Body of pancreas (tissue), 4 donors: ENCODE measurements at regions not wholly inside any gene's neighbourhood (a gene's known extent, or its start where the extent isn't known, plus 50 kb on each side); places are given as distances from the start of the nearest gene placed in this dataset.

ENCODE experiments used
- ATAC-seq: fragments of 150-250 bp; one replicate; pipeline ENCODE4 v1.9.1; 2016
- DNase-seq, 4 donors: peaks; one replicate each; pipeline ENCODE4 v3.0.0-alpha.2; 2019
- H3K27ac ChIP-seq, 4 donors: fragments of 200-600 bp; sonication (generic); 1 replicate in 3 of 4; 2 replicates in 1 of 4; pipeline versions ENCODE4 v1.5.1 to v1.6.1; 2016 to 2019; ENCODE audit warnings: mild to moderate bottlenecking in 1 of 4, mixed read lengths in 1 of 4, moderate library complexity in 1 of 4
- H3K27me3 ChIP-seq, 2 donors: fragments of 200-600 bp; sonication (generic); one replicate each; pipeline ENCODE4 v1.6.0; 2016; ENCODE audit warnings: mild to moderate bottlenecking in 1 of 2
- H3K36me3 ChIP-seq, 2 donors: fragments of 200-600 bp; sonication (generic); replicated peaks in 1 of 2; 2 replicates each; pipeline ENCODE4 v1.5.1; 2016; ENCODE audit warnings: low read depth in 2 of 2; ENCODE audit not compliant: insufficient read depth in 1 of 2
- H3K4me1 ChIP-seq: fragments of 200-600 bp; sonication (generic); one replicate; pipeline ENCODE4 v1.6.0; 2016
- H3K4me3 ChIP-seq, 2 donors: fragments of 200-600 bp; sonication (generic); 1 replicate in 1 of 2; 2 replicates in 1 of 2; pipeline ENCODE4 v1.5.1; 2016 to 2019
- H3K9me3 ChIP-seq, 3 donors: fragments of 200-600 bp; sonication (generic); 1 replicate in 2 of 3; 2 replicates in 1 of 3; pipeline ENCODE4 v1.5.1; 2016
- POLR2A ChIP-seq, 3 donors: fragments of 450-650 bp; IDR thresholded peaks; one replicate each; pipeline ENCODE4 v1.6.1; 2016; ENCODE audit warnings: antibody characterized with exemption in 3 of 3, mild to moderate bottlenecking in 2 of 3
- WGBS, 2 donors: methylation state at CpG; one replicate each; pipeline ENCODE4 v1.1.5; 2017; 5-methylcytosine and 5-hydroxymethylcytosine counted together
- intact Hi-C: fragments of 100-400 bp; cut with DNase I; formaldehyde crosslinking; loops from one replicate; pipeline ENCODE4 v1.15.1; 2023
- TF ChIP-seq, protein P1 (sequence below), 7 experiments: fragments of 450-650 bp in 4 of 7; fragments of 200-600 bp in 3 of 7; sonication (generic) in 3 of 7; IDR thresholded peaks; one replicate each; pipeline ENCODE4 v1.5.1; 2016 to 2019; ENCODE audit warnings: antibody characterized with exemption in 7 of 7

DNA sequence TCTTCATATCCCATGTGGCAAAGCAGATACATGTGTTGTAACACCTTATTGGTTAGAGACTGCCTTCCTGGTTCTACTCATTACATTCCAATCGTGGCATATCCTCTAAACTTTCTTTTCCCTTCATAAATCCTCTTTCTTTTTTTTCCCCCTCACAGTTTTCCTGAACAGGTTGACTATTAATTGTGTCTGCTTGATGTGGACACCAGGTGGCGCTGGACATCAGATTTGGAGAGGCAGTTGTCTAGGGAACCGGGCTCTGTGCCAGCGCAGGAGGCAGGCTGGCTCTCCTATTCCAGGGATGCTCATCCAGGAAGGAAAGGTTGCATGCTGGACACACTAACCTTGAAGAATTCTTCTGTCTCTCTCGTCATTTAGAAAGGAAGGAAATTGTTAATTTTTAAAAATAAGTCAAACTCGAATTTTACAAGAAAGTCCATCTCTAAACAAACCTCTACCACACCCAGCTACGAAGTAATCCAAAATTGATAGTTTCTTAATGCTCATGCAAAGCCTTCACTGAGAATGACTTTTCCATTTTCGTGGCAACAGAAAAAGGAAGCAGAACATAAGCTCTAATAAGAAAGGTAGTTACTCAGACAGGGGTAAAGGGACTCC, 59.4 kb upstream of the ASB17 start:
- WGBS, 2 donors = 11 to 13% methylated on average over 8 of the region's 8 CpGs
- DNase-seq (peak; percentile 93 to 96 (median 94)), ATAC-seq (peak; percentile 83)
- Histone ChIP-seq H3K4me3 (no peak overlapping the region), H3K9me3 (no peaks in the 10 kb centered on the region), H3K36me3 (no peaks in the 10 kb centered on the region), H3K4me1 (no peaks in the 10 kb centered on the region), H3K27ac (no peak overlapping the region), H3K27me3 (no peaks in the 10 kb centered on the region)
- TF ChIP-seq, protein P1, sequence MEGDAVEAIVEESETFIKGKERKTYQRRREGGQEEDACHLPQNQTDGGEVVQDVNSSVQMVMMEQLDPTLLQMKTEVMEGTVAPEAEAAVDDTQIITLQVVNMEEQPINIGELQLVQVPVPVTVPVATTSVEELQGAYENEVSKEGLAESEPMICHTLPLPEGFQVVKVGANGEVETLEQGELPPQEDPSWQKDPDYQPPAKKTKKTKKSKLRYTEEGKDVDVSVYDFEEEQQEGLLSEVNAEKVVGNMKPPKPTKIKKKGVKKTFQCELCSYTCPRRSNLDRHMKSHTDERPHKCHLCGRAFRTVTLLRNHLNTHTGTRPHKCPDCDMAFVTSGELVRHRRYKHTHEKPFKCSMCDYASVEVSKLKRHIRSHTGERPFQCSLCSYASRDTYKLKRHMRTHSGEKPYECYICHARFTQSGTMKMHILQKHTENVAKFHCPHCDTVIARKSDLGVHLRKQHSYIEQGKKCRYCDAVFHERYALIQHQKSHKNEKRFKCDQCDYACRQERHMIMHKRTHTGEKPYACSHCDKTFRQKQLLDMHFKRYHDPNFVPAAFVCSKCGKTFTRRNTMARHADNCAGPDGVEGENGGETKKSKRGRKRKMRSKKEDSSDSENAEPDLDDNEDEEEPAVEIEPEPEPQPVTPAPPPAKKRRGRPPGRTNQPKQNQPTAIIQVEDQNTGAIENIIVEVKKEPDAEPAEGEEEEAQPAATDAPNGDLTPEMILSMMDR (IDR thresholded peaks at IDR 0.05) = peak; percentile 63 to 86 (median 80)
- TF ChIP-seq POLR2A (IDR thresholded peaks at IDR 0.05) = no peak
- intact Hi-C loops = no loop called here

DNA sequence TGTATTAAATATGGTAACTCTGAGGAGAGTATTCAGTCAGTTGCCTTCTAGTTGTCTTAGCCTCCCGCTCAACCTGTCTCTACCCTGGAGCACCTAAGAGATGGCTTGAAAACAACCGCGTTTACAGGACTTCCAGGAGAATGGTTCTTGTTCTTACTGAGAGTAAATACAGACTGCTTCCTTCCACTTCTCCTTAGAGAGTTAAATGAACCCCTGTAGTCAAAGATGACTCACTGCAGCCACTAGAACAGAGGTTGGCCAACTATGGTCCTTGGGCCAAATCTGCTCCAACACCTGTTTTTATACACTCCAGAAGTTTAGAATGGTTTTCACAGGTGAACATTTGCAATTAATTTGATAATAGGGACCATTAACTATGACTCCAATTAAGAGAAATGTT, 60.1 kb upstream of the ASB17 start:
- Histone ChIP-seq H3K36me3 (no peaks in the 10 kb centered on the region), H3K4me3 (no peak overlapping the region), H3K27ac (no peak overlapping the region), H3K4me1 (no peaks in the 10 kb centered on the region), H3K9me3 (no peaks in the 10 kb centered on the region), H3K27me3 (no peaks in the 10 kb centered on the region)
- DNase-seq = no peak
- intact Hi-C loops = no loop called here
- 54 to 58% methylated on average over 3 of the region's 3 CpGs for WGBS, 2 donors
- ATAC-seq = no peak
- TF ChIP-seq, protein P1 (IDR thresholded peaks at IDR 0.05) = no peak
- no peak for TF ChIP-seq POLR2A (IDR thresholded peaks at IDR 0.05)

DNA sequence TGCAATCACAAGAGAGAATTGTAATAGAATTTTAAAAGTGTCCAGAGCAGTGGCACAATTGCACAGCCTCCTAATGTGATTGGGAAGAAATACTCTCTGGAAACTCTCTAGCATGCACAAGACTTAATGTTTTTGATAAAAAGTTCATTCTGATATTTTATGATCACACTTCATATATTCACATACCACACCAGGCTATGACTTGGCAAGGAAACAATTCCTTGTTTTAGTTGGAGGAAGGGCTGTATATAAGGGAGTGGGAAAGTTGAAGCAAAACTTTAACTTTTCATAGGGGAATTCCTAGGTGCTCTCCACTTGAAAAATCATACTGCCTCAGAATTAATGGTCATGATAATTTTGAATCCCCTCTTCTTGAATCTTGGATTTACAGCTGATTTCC, 61.5 kb upstream of the ASB17 start:
- DNase-seq = no peak
- Histone ChIP-seq H3K36me3 (no peaks in the 10 kb centered on the region), H3K9me3 (no peaks in the 10 kb centered on the region), H3K4me1 (no peaks in the 10 kb centered on the region), H3K27ac (no peak overlapping the region), H3K4me3 (no peak overlapping the region), H3K27me3 (no peaks in the 10 kb centered on the region)
- intact Hi-C loops = no loop called here
- no peak for TF ChIP-seq POLR2A (IDR thresholded peaks at IDR 0.05)
- no peak for ATAC-seq

DNA sequence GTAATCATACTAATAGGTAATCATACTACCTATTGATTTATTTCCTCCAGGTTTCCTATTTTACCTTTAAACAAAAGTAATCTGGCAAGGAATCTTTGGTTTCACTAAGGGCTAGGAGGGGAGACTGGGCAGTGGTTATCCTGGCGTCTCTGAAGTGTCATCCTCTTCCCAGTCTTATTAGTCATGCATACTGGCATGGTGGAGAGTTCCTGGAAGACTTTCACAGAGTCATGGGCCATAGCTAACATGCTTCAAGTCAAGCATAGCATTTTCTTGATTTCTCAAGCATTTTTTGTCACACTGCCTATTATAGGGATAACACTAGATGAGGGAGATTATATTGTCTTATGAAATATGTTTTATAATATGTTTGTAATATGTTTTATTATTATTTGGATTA, 64.0 kb upstream of the ASB17 start:
- TF ChIP-seq, protein P1 (IDR thresholded peaks at IDR 0.05) = no peak
- TF ChIP-seq POLR2A (IDR thresholded peaks at IDR 0.05) = no peak
- intact Hi-C loops = no loop called here
- no peaks in the 10 kb centered on the region for H3K4me1 ChIP-seq
- no peaks in the 10 kb centered on the region for H3K27me3 ChIP-seq
- 50 to 67% methylated on average over 1 of the region's 1 CpG for WGBS, 2 donors
- H3K27ac ChIP-seq = no peak overlapping the region
- no peak for ATAC-seq
- no peak overlapping the region for H3K4me3 ChIP-seq
- no peaks in the 10 kb centered on the region for H3K36me3 ChIP-seq
- DNase-seq = no peak
- no peaks in the 10 kb centered on the region for H3K9me3 ChIP-seq

DNA sequence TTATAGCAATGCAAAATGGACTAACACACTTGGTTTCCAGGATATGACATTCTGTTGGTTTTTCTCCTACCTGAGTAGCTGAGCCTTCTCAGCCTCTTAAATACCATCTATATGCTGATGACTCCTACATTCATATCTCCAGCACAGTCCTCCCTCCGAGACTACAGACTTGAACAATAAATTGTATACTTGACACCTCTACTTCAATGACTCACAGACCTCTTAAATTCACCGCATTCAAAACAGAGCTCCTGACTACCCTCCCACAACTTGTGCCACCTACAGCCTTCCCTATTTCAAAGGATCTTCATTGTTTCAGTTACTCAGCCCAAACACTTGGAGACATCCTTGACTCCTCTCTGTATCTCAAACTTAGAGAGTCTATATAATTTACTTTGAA, 66.8 kb upstream of the ASB17 start:
- Histone ChIP-seq H3K36me3 (no peaks in the 10 kb centered on the region), H3K27me3 (no peaks in the 10 kb centered on the region), H3K27ac (no peak overlapping the region), H3K4me3 (no peak overlapping the region), H3K4me1 (no peaks in the 10 kb centered on the region), H3K9me3 (no peaks in the 10 kb centered on the region)
- no peak for TF ChIP-seq POLR2A (IDR thresholded peaks at IDR 0.05)
- TF ChIP-seq, protein P1 (IDR thresholded peaks at IDR 0.05) = no peak
- intact Hi-C loops = no loop called here
- 74 to 85% methylated on average over 2 of the region's 2 CpGs for WGBS, 2 donors
- DNase-seq = no peak
- ATAC-seq = no peak
